ENCODE measurements at regions not wholly inside any gene's neighbourhood (a gene's known extent, or its start where the extent isn't known, plus 50 kb on each side); places are given as distances from the start of the nearest gene placed in this dataset.

DNA sequence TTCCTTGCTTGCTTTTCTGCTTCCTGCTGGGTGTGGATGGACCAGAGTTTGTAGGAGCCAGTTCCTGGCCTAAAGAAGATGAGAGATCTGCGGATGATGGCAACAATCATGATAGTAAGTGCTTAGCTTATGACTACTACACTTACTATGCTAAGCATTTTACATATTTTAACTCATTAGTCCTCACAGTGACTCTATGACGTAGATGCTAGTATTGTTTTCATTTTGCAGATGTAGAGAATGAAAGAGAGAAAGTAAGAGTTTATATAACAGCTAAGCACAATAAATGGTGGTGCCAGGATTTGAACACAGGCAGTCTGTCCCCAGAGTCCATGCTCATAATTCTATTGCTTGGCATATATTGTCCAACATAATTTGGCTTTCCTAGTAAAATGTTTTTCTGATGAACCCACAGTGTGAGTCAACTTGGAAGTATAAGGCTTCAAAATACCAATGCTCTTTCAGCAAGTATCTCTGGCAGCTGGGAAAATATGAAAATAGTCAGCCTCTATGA, 363.2 kb upstream of the DDHD1 start:
- peak; percentile 97 for DNase-seq (ENCODE audit: low read depth)

DNA sequence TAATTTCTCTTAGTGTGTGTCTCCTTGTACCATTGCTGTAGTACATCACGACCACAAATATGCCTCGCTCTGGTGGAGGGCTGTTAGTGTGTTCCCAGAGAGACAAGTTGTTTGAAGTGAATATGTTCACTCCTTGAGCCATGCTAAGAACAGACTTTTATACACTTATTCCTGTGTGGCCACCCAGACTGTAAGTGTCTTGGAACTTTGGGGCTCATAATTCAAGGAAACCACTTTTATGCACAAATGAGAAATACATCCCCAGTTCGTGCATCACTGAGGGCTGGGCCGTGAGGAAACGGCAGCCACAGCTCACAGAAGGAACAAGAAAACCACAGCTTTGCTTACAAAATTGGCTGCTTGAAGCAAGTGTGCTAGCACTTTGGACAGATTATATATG, 362.2 kb upstream of the DDHD1 start:
- DNase-seq (ENCODE audit: low read depth) = peak; percentile 44

GRCh38 chr14:53514197-53514596, 361.1 kb upstream of the DDHD1 start:
- no peak for DNase-seq (ENCODE audit: low read depth)

DNA sequence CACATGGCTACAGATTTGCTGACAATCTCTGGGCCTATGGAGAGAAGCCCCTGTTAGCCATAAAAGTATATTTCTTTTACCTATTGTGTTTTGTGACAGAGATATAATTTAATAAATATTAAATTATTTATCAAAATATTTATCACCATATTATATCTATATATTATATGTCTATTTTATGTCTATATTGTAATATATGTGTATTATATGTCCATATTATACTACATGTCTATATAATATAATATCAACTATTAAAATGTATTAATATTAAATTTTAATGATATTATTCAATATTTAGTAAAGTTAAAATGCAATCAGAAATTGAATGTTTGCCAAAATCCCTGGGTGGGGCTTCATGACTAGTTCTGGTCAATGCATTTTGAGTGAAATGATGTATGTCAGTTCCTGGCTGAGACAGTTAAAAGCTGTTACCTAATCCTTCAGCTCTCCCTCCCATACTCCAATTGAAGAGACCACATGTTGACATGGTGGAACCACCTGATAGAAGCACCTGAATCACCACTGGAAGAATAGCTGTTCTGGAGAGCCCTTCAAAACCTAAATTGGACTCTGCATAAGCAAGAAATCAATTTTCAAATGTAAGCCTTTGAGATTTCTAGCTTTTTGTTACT, 357.3 kb upstream of the DDHD1 start:
- DNase-seq (ENCODE audit: low read depth) = no peak

DNA sequence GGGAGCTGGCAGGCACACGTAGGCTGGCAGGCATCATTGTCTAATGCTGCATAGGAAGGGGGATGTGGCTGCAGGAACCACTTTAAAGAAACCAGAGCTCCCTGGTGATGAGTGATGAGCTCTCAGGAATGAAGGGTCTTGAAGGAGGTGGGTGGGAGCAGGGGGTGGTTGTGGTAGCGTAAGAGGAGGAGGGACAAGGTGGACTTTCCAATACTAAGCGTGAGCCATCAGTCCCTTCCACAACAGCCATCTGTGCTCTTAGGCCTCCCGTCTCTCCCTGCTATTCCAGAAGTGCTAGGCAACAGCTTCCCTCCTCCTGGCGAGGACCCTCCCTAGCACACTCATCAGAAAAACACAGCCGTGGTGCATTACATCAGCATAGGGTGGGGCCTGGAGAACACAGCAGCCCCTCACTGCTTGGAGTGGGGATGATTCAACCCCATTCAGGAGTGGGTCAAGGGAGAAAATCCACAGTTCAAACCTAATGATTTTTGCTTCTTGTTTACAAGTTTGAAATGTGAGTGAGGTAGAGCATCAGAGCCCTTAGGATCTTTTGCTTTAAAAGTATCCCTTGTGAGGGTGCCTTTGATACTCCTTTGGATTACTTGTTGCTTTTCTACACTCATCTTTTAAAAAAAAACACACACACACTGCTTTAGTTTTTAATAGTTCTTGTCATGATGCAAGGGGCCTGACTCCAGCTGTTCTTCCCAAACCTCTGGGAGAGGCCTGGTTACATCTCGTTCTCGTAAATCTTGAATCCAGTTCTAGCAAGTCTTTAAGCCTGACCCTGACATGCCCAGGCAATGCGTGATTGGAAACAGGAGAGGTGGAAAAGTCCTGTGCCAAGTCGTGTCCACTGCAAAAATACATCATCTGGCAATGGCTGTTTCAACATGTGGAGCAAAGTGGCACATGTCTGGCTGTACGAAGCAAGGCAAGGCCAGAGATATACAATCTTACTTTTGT, 356.4 kb upstream of the DDHD1 start:
- peak; percentile 95 for DNase-seq (ENCODE audit: low read depth)

DNA sequence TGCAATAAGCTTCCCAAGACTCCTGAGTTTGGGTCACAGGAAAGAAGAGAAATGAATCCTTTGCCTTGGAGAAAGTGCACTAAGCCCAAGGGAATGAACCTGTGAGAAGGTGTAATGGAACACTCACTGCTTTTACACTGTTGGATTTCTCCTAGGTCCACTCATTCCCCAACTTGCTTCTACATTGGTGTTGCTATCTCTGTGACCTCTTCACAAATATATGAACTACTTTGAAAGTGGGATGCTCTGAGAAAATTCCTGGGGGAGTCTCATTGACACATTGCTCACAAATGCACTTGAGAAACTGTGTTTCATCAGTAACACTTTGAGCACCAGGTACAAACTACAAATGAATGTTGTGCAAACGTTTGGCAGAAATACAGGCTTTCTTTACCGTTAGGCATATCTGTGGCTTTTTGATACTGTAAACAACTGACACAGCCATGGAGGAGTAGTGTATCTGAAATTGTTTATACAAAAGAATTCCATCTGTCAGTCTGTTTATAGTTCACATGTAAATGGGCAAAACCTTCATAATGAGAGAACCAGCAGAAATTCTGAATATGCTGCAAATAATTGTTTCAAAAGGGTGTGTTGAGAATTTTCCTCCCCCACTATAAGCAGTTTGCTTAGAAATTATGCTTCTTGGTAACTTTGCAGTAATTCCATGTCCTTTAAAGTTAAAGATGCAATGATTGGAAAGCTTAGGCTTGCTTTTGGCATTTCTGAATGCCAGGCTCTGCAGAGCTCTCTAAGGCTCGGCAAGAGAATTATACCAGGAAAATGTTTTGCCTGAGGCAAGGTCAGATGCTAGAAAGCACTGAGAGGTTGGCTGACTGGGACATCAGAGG, 348.5 kb upstream of the DDHD1 start:
- DNase-seq (ENCODE audit: low read depth) = peak; percentile 91

- DNase-seq (ENCODE audit: low read depth) = no peak
These were observed 347.1 kb upstream of the DDHD1 start for GRCh38 chr14:53500191-53500590.

- no peak for DNase-seq (ENCODE audit: low read depth)
These were observed 343.5 kb upstream of the DDHD1 start for GRCh38 chr14:53496668-53497067.

- peak; percentile 62 for DNase-seq (ENCODE audit: low read depth)
These were observed 342.8 kb upstream of the DDHD1 start for GRCh38 chr14:53495846-53496343.

DNA sequence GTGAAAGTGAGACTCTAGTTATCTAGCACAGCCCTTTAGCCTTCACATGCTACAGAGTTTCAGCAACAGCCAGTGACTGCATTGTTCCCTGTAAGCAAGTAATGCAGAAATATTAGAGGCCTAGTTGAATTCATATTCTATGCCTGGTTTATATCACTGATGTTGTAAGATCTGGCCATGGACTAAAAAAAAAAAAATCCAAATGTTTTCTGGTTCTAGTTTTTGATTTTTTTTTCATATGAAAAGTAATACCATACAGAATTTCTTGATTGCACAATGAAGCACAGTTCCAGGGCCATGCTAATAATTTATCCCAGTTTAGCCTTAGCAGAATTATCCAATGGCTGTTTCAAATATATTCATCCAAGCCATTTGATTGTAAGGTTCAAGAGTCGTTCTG, 341.5 kb upstream of the DDHD1 start:
- DNase-seq (ENCODE audit: low read depth) = peak; percentile 82

- no peak for DNase-seq (ENCODE audit: low read depth)
These were observed 340.7 kb upstream of the DDHD1 start for GRCh38 chr14:53493860-53494259.

GRCh38 chr14:53493320-53493719, 340.2 kb upstream of the DDHD1 start:
- DNase-seq (ENCODE audit: low read depth) = no peak

GRCh38 chr14:53491884-53492277, 338.8 kb upstream of the DDHD1 start:
- no peak for DNase-seq (ENCODE audit: low read depth)

DNA sequence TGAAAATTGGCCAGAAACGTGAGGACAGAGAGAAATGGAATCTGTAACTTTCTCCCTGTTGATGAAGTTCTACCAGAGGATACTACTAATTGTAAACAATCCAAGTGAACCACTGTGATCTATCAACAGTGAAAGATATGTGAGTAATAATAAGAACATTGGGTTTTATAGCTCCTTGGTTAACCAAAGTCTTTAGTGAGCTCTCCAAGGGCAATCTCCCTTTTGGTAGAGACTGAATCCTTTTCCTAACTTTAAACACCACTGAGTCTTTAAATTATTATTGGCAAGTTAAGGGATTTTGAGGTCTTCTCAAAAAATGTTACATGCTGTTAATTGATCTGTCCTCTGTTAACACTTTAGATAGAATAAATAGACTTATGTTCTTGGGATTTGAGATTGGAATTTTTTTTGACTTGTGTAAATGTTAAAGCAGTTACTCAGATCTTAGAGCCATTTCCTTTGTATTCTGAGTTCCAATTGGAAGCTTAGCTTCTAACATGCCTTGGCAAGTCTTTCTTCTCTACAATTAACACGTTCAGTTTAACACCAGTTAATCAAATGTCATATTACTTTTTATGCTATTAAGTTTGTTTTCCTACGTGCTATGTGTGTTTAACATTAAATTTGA, 338.2 kb upstream of the DDHD1 start:
- no peak for DNase-seq (ENCODE audit: low read depth)

- DNase-seq (ENCODE audit: low read depth) = no peak
These were observed 325.1 kb upstream of the DDHD1 start for GRCh38 chr14:53478174-53478573.

- DNase-seq (ENCODE audit: low read depth) = no peak
These were observed 320.4 kb upstream of the DDHD1 start for GRCh38 chr14:53473480-53473879.

- no peak for DNase-seq (ENCODE audit: low read depth)
These were observed 319.2 kb upstream of the DDHD1 start for GRCh38 chr14:53472306-53472705.

DNA sequence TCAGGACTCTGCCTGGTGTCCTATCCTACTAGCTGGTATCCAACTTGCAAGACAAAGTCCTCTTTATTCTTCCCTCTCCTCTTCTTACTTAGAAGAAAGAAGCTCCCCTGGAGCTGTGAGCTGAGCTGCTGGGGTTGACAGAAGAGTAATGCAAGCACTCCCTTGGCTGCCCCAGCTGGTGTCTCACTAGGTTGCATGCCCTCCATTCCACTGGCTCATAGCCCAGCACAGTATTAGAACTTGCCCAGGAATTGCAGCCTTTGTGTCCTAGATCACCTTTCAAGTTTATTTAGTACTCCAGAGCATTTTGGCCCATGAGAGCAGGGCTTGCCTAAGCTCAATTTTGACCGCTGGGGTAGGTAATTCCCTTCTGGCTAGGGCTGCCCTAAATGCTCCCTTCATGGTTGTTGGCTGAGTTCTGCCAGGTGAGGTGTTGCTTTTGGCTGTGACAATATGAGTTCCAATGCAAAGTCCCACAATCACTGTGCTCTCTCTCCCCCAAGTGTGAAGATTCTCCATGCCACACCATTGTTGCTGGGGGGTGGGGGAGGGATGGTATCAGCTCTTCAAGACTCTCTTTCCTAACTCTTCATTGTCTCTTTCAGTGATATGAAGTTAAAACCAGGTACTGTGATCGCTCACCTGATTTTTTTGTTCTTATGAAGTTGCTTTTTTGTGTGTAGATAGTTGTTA, 317.4 kb upstream of the DDHD1 start:
- DNase-seq (ENCODE audit: low read depth) = peak; percentile 89

DNA sequence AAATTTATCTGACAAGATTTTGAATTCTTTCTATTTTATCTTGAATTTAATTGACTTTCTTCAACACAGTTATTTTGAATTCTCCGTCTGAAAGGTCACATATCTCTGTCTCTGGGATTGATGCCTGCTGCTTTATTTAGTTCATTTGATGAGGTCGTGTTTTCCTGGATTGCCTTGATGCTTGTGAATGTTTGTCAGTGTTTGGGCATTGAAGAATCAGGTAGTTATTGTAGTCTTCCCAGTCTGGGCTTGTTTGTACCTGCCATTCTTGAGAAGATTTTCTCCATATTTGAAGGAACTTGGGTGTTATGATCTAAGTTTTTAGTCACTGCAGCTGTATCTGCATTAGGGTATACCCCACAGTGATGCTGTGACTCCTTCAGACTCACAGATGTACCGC, 315.8 kb upstream of the DDHD1 start:
- DNase-seq (ENCODE audit: low read depth) = no peak

GRCh38 chr14:53464376-53464775, 311.3 kb upstream of the DDHD1 start:
- DNase-seq (ENCODE audit: low read depth) = no peak

All from fibroblast of gingiva (primary cell).